ENCODE measurements at regions not wholly inside any gene's neighbourhood (a gene's known extent, or its start where the extent isn't known, plus 50 kb on each side); places are given as distances from the start of the nearest gene placed in this dataset.

DNA sequence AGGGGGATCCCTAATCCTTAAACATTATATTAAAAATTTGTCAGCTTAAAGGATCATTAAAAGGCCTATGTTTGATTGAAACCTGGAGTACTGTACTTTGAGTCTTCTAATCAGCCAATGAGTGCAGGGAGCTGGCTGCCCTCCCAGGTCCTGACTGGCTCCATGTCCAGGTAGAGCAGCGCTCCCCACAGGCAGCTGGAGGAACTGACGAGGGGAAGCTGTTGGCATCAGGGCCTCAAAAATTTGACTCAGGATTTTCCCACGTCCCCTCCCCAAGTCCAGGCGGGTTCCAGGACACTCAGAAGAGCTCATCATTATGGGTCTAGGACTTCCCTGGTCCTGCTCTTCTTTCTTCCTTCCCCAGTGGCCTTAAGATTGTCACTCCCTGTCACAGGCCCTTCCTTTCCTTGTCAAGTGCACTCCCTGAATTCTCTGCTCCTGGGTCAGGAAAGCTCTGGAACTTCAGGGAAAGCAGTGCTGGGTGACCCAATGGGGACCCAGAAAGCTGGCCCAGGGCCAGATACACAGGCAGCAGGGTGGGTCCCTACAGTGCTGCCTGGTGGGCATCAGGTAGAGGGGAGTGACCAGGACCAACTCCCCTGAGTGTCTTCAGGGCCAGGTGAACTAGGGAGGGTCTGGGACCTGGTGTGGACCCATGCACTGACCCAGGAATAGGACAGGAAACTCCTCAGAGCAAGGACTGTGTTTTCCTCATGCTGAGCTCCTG lies 65.5 kb downstream of the GGTLC2 start:
- Histone ChIP-seq H3K9me3 (no peaks in the 10 kb centered on the region), H3K36me3 (ENCODE audit: control insufficient read depth, insufficient read depth, low read length) (no peaks in the 10 kb centered on the region), H3K4me1 (peaks cover 5% of the 10 kb centered on the region; the same call in 1 of the 2 replicates), H3K27me3 (replicated peaks; ENCODE audit: control insufficient read depth, insufficient read depth, low read length) (no peaks in the 10 kb centered on the region), H3K4me3 (ENCODE audit: low read depth, low read length) (no peak overlapping the region)
- intact Hi-C loops (cut with micrococcal nuclease; ENCODE audit: unreplicated experiment): no loop called here
- ChIA-PET POLR2A (no interaction called here), CTCF (interaction anchor here (0.7 to 1.1 kb wide), 4 partner anchors 43 to 168 kb away, joined by 3 read pairs; no protein-coding TSS in a partner anchor)
- H3K36me3 Mint-ChIP-seq (ENCODE audit: insufficient read depth, unreplicated experiment): no peaks in the 10 kb centered on the region
- no peak overlapping the region for H3K27ac Mint-ChIP-seq (ENCODE audit: unreplicated experiment)
- H3K4me3 Mint-ChIP-seq (ENCODE audit: unreplicated experiment): no peak overlapping the region
- H3K4me1 Mint-ChIP-seq (ENCODE audit: low read depth, unreplicated experiment): no peaks in the 10 kb centered on the region
- no peak for DNase-seq
- H3K27me3 Mint-ChIP-seq (ENCODE audit: insufficient read depth, unreplicated experiment): no peaks in the 10 kb centered on the region
- TF ChIP-seq, protein P1, sequence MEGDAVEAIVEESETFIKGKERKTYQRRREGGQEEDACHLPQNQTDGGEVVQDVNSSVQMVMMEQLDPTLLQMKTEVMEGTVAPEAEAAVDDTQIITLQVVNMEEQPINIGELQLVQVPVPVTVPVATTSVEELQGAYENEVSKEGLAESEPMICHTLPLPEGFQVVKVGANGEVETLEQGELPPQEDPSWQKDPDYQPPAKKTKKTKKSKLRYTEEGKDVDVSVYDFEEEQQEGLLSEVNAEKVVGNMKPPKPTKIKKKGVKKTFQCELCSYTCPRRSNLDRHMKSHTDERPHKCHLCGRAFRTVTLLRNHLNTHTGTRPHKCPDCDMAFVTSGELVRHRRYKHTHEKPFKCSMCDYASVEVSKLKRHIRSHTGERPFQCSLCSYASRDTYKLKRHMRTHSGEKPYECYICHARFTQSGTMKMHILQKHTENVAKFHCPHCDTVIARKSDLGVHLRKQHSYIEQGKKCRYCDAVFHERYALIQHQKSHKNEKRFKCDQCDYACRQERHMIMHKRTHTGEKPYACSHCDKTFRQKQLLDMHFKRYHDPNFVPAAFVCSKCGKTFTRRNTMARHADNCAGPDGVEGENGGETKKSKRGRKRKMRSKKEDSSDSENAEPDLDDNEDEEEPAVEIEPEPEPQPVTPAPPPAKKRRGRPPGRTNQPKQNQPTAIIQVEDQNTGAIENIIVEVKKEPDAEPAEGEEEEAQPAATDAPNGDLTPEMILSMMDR (IDR thresholded peaks at IDR 0.05; ENCODE audit: insufficient read depth in 1 of 2, low read depth in 1 of 2, low read length in 1 of 2, severe bottlenecking in 1 of 2, unreplicated experiment in 1 of 2): no peak
- no peaks in the 10 kb centered on the region for H3K9me3 Mint-ChIP-seq (ENCODE audit: unreplicated experiment)
- BruUV-seq (replicated peaks): no TSS peak

DNA sequence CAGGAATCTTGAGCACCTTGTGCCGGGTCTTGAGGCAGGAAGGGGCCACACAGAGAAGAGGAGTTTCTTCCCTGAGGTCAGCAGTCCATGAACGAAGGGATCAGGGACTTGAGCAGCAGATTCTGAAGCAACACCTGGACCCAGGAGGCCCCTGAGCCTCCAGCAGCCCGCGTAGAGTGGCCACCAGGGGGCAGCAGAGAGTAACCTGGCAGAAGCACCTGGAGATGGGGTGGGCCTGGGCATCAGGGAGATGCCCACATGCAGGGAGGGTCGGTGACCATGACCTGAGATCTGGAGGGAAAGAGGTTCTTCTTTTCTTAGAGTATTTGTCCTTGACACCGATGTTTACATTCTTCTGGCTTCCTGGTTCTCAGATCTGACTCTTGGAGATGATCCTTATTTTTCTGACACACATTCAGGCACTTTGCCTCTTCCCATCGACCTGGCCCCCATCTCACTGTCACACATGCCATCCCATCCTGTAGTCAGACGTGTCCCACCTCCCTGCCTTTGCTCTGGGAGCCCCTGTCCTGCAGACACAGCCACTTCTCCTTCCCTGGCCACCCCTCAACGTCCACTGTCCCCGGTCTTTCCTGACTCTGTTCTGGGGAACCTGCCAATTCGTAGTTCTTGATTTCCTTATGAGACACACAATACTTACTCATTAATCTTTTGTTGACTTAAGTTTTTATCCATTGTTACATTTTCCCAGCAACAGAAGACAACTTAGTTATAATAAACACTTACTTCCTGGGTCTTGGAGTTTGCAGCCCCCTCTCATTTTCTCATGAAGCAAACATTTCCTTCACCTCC lies 66.5 kb downstream of the GGTLC2 start:
- intact Hi-C loops (cut with micrococcal nuclease; ENCODE audit: unreplicated experiment): no loop called here
- Mint-ChIP-seq H3K27ac (ENCODE audit: unreplicated experiment) (no peak overlapping the region), H3K4me1 (ENCODE audit: low read depth, unreplicated experiment) (no peaks in the 10 kb centered on the region), H3K27me3 (ENCODE audit: insufficient read depth, unreplicated experiment) (no peaks in the 10 kb centered on the region), H3K36me3 (ENCODE audit: insufficient read depth, unreplicated experiment) (no peaks in the 10 kb centered on the region), H3K9me3 (ENCODE audit: unreplicated experiment) (no peaks in the 10 kb centered on the region), H3K4me3 (ENCODE audit: unreplicated experiment) (no peak overlapping the region)
- DNase-seq: peak; percentile 56 to 77
- POLR2A ChIA-PET: no interaction called here
- Histone ChIP-seq H3K9me3 (no peaks in the 10 kb centered on the region), H3K4me1 (peaks cover 5% of the 10 kb centered on the region; the same call in 1 of the 2 replicates), H3K27me3 (replicated peaks; ENCODE audit: control insufficient read depth, insufficient read depth, low read length) (no peaks in the 10 kb centered on the region), H3K36me3 (ENCODE audit: control insufficient read depth, insufficient read depth, low read length) (no peaks in the 10 kb centered on the region), H3K4me3 (ENCODE audit: low read depth, low read length) (no peak overlapping the region)
- TF ChIP-seq, protein P1 (IDR thresholded peaks at IDR 0.05; ENCODE audit: insufficient read depth in 1 of 2, low read depth in 1 of 2, low read length in 1 of 2, severe bottlenecking in 1 of 2, unreplicated experiment in 1 of 2): peak; percentile 92 to 94
- CTCF ChIA-PET: no interaction called here
- BruUV-seq (replicated peaks): no TSS peak

DNA sequence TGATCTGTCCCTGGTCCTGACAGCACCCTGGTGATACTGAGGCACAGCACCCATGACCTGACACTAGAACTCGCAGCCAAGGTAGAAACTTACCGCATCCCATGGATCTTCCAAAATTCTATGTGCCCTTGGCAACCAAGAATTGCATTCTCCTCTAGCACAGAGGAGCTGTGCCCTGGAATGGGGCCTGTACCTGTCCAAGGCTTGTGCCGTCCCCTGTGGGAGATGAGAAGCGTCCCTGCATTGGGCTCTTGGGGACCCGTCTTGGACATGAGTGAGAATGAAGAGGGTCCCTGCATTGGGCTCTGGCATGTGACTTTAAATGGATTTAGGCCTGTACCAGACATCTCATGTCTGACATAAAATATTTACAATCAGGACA lies 67.1 kb downstream of the GGTLC2 start:
- no peaks in the 10 kb centered on the region for H3K36me3 ChIP-seq (ENCODE audit: control insufficient read depth, insufficient read depth, low read length)
- DNase-seq: no peak
- Mint-ChIP-seq H3K27ac (ENCODE audit: unreplicated experiment) (no peak overlapping the region), H3K27me3 (ENCODE audit: insufficient read depth, unreplicated experiment) (peaks cover 2% of the 10 kb centered on the region), H3K4me1 (ENCODE audit: low read depth, unreplicated experiment) (no peaks in the 10 kb centered on the region), H3K4me3 (ENCODE audit: unreplicated experiment) (no peak overlapping the region), H3K36me3 (ENCODE audit: insufficient read depth, unreplicated experiment) (no peaks in the 10 kb centered on the region), H3K9me3 (ENCODE audit: unreplicated experiment) (no peaks in the 10 kb centered on the region)
- no peaks in the 10 kb centered on the region for H3K9me3 ChIP-seq
- H3K4me1 ChIP-seq: peaks cover 5% of the 10 kb centered on the region; the same call in 1 of the 2 replicates
- no peak overlapping the region for H3K4me3 ChIP-seq (ENCODE audit: low read depth, low read length)
- no peaks in the 10 kb centered on the region for H3K27me3 ChIP-seq (replicated peaks; ENCODE audit: control insufficient read depth, insufficient read depth, low read length)
- POLR2A ChIA-PET: no interaction called here
- intact Hi-C loops (cut with micrococcal nuclease; ENCODE audit: unreplicated experiment): no loop called here
- BruUV-seq (replicated peaks): no TSS peak
- TF ChIP-seq, protein P1 (IDR thresholded peaks at IDR 0.05; ENCODE audit: insufficient read depth in 1 of 2, low read depth in 1 of 2, low read length in 1 of 2, severe bottlenecking in 1 of 2, unreplicated experiment in 1 of 2): no peak
- CTCF ChIA-PET: interaction anchor here (0.8 kb wide), 1 partner anchor 173 kb away, joined by 3 read pairs; no protein-coding TSS in a partner anchor

Measured in Caco-2 (cell line).